Liver (tissue), 8 donors: ENCODE measurements at regions not wholly inside any gene's neighbourhood (a gene's known extent, or its start where the extent isn't known, plus 50 kb on each side); places are given as distances from the start of the nearest gene placed in this dataset.

Experiments used
- DNase-seq: peaks from one replicate; pipeline ENCODE4 v3.0.0-alpha.2; 2017; ENCODE audit warnings: low spot score
- H3K27ac ChIP-seq, 2 donors: one replicate each; pipeline ENCODE4 v1.7.0; 2013; ENCODE audit warnings: inconsistent platforms in 2 of 2, low read length in 2 of 2, control low read depth in 1 of 2, low read depth in 1 of 2, mild to moderate bottlenecking in 1 of 2
- H3K27me3 ChIP-seq, 4 donors: one replicate each; pipeline versions ENCODE4 v1.6.1 to v1.7.0; 2013; ENCODE audit warnings: low read length in 3 of 4, inconsistent platforms in 1 of 4, mild to moderate bottlenecking in 1 of 4, moderate library complexity in 1 of 4; ENCODE audit not compliant: control insufficient read depth in 4 of 4, insufficient read depth in 4 of 4
- H3K36me3 ChIP-seq, 4 donors: one replicate each; pipeline versions ENCODE4 v1.6.1 to v1.7.0; 2013; ENCODE audit warnings: low read length in 3 of 4, mild to moderate bottlenecking in 3 of 4, low read depth in 1 of 4, moderate library complexity in 1 of 4; ENCODE audit not compliant: control insufficient read depth in 4 of 4, insufficient read depth in 3 of 4
- H3K4me1 ChIP-seq, 4 donors: one replicate each; pipeline versions ENCODE4 v1.6.1 to v1.7.0; 2013; ENCODE audit warnings: low read length in 3 of 4, mild to moderate bottlenecking in 3 of 4, moderate library complexity in 1 of 4; ENCODE audit not compliant: control insufficient read depth in 4 of 4, insufficient read depth in 4 of 4
- H3K4me3 ChIP-seq, 3 donors: one replicate each; pipeline versions ENCODE4 v1.6.1 to v1.7.0; 2013; ENCODE audit warnings: low read length in 3 of 3, control low read depth in 1 of 3, low read depth in 1 of 3, mild to moderate bottlenecking in 1 of 3
- H3K9ac ChIP-seq, 2 donors: one replicate each; pipeline ENCODE4 v1.7.0; 2013; ENCODE audit warnings: low read length in 2 of 2, mild to moderate bottlenecking in 2 of 2, moderate library complexity in 2 of 2, control low read depth in 1 of 2, low read depth in 1 of 2
- H3K9me3 ChIP-seq, 4 donors: one replicate each; pipeline versions ENCODE4 v1.6.1 to v1.7.0; 2013; ENCODE audit warnings: low read length in 3 of 4; ENCODE audit not compliant: control insufficient read depth in 4 of 4
- EGR1 ChIP-seq, 2 donors: IDR thresholded peaks; 2 replicates each; pipeline ENCODE4 v1.6.1; 2016 to 2018; ENCODE audit warnings: antibody characterized with exemption in 2 of 2, low read depth in 2 of 2
- FOXA1 ChIP-seq: IDR thresholded peaks from 2 replicates; pipeline ENCODE4 v1.6.1; 2016; ENCODE audit warnings: antibody characterized with exemption
- FOXA2 ChIP-seq: IDR thresholded peaks from 2 replicates; pipeline ENCODE4 v1.6.1; 2016; ENCODE audit warnings: antibody characterized with exemption
- GABPA ChIP-seq, 2 donors: IDR thresholded peaks in 1 of 2; conservative IDR thresholded peaks in 1 of 2; 2 replicates each; pipeline ENCODE4 v1.6.1; 2016; ENCODE audit warnings: antibody characterized with exemption in 2 of 2, mild to moderate bottlenecking in 1 of 2, moderate library complexity in 1 of 2
- HNF4A ChIP-seq, 2 donors: conservative IDR thresholded peaks; 2 replicates each; pipeline ENCODE4 v1.6.1; 2016; ENCODE audit warnings: antibody characterized with exemption in 2 of 2, mild to moderate bottlenecking in 2 of 2
- HNF4G ChIP-seq: IDR thresholded peaks from 2 replicates; pipeline ENCODE4 v1.6.1; 2016; ENCODE audit warnings: antibody characterized with exemption
- JUND ChIP-seq, 2 donors: IDR thresholded peaks; 2 replicates each; pipeline ENCODE4 v1.6.1; 2016; ENCODE audit warnings: antibody characterized with exemption in 2 of 2
- NR2F2 ChIP-seq: IDR thresholded peaks from 2 replicates; pipeline ENCODE4 v1.6.1; 2016; ENCODE audit warnings: antibody characterized with exemption
- RXRA ChIP-seq, 2 donors: IDR thresholded peaks; 2 replicates each; pipeline ENCODE4 v1.6.1; 2017 to 2018; ENCODE audit warnings: antibody characterized with exemption in 2 of 2, mild to moderate bottlenecking in 1 of 2
- SP1 ChIP-seq: IDR thresholded peaks from 2 replicates; pipeline ENCODE4 v1.6.1; 2018; ENCODE audit warnings: antibody characterized with exemption, mild to moderate bottlenecking
- TAF1 ChIP-seq: conservative IDR thresholded peaks from 2 replicates; pipeline ENCODE4 v1.6.1; 2016; ENCODE audit warnings: antibody characterized with exemption, mild to moderate bottlenecking
- YY1 ChIP-seq: IDR thresholded peaks from 2 replicates; pipeline ENCODE4 v1.6.1; 2016; ENCODE audit warnings: antibody characterized with exemption, mild to moderate bottlenecking
- WGBS: extraction: QIAGEN DNeasy Blood & Tissue Kit; methylation state at CpG from one replicate; pipeline ENCODE4 v1.1.7; 2013; 5-methylcytosine and 5-hydroxymethylcytosine counted together
- TF ChIP-seq, protein P1 (sequence below): IDR thresholded peaks from 2 replicates; pipeline ENCODE4 v1.6.1; 2016; ENCODE audit warnings: antibody characterized with exemption, mild to moderate bottlenecking
- TF ChIP-seq, protein P2 (sequence below): IDR thresholded peaks from 2 replicates; pipeline ENCODE4 v1.6.1; 2016; ENCODE audit warnings: antibody characterized with exemption
- TF ChIP-seq, protein P3 (sequence below): IDR thresholded peaks from 2 replicates; pipeline ENCODE4 v1.6.1; 2016; ENCODE audit warnings: antibody characterized with exemption
- TF ChIP-seq, protein P4 (sequence below): IDR thresholded peaks from 2 replicates; pipeline ENCODE4 v1.6.1; 2016; ENCODE audit warnings: antibody characterized with exemption
- TF ChIP-seq, protein P5 (sequence below): fragments of 150-350 bp; IDR thresholded peaks from 2 replicates; pipeline ENCODE4 v1.5.1; 2017; ENCODE audit warnings: improper control_type of control experiment, low read depth, low read length; ENCODE audit not compliant: missing input control
- donor health status: healthy.
- donor health status: healthy.
- donor health status: healthy.
- donor health status: healthy.
- donor health status: healthy.

DNA sequence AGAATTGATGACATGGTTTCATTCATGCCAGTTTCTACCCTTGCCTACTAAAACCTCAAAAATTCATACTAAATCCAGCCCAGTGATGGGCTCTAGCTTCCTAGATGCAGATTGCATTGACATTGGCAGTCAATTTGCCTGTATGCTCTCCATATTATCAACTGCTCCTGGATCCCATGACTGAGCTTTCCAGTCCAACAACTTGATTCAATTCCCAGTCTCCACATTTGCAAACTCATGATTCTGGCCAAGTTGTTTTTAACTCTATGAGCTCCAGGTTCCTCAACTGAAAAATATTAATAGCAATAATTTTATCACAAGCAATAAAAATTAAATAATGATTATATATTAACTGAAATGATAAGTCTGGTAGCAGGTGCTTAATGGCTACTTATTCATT, 51.0 kb upstream of the DSC1 start:
- H3K4me3 ChIP-seq: no peak overlapping the region
- no peak for DNase-seq
- no peak overlapping the region for H3K9ac ChIP-seq
- H3K9me3 ChIP-seq: no peaks in the 10 kb centered on the region
- no peaks in the 10 kb centered on the region for H3K4me1 ChIP-seq
- H3K27ac ChIP-seq: no peak overlapping the region
- TF ChIP-seq, protein P1, sequence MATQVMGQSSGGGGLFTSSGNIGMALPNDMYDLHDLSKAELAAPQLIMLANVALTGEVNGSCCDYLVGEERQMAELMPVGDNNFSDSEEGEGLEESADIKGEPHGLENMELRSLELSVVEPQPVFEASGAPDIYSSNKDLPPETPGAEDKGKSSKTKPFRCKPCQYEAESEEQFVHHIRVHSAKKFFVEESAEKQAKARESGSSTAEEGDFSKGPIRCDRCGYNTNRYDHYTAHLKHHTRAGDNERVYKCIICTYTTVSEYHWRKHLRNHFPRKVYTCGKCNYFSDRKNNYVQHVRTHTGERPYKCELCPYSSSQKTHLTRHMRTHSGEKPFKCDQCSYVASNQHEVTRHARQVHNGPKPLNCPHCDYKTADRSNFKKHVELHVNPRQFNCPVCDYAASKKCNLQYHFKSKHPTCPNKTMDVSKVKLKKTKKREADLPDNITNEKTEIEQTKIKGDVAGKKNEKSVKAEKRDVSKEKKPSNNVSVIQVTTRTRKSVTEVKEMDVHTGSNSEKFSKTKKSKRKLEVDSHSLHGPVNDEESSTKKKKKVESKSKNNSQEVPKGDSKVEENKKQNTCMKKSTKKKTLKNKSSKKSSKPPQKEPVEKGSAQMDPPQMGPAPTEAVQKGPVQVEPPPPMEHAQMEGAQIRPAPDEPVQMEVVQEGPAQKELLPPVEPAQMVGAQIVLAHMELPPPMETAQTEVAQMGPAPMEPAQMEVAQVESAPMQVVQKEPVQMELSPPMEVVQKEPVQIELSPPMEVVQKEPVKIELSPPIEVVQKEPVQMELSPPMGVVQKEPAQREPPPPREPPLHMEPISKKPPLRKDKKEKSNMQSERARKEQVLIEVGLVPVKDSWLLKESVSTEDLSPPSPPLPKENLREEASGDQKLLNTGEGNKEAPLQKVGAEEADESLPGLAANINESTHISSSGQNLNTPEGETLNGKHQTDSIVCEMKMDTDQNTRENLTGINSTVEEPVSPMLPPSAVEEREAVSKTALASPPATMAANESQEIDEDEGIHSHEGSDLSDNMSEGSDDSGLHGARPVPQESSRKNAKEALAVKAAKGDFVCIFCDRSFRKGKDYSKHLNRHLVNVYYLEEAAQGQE: no peak
- TF ChIP-seq, protein P2, sequence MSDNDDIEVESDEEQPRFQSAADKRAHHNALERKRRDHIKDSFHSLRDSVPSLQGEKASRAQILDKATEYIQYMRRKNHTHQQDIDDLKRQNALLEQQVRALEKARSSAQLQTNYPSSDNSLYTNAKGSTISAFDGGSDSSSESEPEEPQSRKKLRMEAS: no peak
- no peak for TF ChIP-seq NR2F2
- TF ChIP-seq GABPA (IDR thresholded peaks at IDR 0.05 in 1 of 2, conservative IDR thresholded peaks at IDR 0.05 in 1 of 2): no peak
- TF ChIP-seq JUND (IDR thresholded peaks at IDR 0.05): no peak
- no peak for TF ChIP-seq HNF4G
- no peak for TF ChIP-seq SP1
- TF ChIP-seq EGR1 (IDR thresholded peaks at IDR 0.05; ENCODE audit: low read depth in 2 of 2): no peak
- TF ChIP-seq HNF4A (conservative IDR thresholded peaks at IDR 0.05): no peak
- H3K36me3 ChIP-seq: peaks cover 0 to 1% (median 0%) of the 10 kb centered on the region in 4 donors
- no peaks in the 10 kb centered on the region for H3K27me3 ChIP-seq

DNA sequence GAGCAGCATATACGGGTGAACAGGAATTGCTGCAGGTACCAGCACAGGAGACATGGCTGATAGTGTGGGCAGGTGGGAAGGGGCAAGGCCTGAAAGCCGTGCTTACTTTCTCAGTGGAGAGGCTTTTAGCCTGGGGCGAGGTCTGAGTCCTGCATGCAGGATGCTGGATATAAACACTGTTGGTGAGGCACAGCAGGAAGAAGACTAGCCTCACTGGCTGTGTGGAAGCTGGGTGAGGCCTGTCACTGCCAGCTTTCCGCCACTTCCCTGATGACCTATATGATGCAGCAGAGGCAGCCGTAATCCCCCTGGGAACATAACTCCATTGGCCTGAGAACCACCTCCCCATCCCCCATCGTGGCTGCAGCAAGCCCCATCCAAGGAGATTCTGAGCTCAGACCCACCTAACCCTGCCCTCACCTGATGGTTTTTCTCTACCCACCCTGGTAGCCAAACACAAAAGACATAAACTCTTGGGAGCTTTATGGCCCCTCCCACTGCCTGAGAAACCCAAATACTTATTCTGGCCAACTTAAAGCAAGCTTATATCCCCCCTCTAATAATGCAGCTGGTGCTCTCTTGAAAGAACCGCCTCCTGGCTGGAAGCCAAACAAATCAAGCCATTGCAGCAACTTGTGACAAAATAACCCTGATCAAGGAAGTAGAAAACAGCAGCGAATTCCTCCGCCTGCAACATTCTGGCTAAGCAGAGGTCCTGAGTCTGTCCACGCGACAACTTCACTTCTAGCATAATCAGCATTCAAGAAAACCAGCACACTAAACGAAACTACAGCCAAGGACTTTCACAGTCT, 54.6 kb upstream of the DSC1 start:
- TF ChIP-seq YY1: no peak
- no peak for TF ChIP-seq TAF1
- no peak for TF ChIP-seq GABPA (IDR thresholded peaks at IDR 0.05 in 1 of 2, conservative IDR thresholded peaks at IDR 0.05 in 1 of 2)
- TF ChIP-seq RXRA (IDR thresholded peaks at IDR 0.05): no peak
- TF ChIP-seq, protein P1: no peak
- TF ChIP-seq, protein P3, sequence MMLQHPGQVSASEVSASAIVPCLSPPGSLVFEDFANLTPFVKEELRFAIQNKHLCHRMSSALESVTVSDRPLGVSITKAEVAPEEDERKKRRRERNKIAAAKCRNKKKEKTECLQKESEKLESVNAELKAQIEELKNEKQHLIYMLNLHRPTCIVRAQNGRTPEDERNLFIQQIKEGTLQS: no peak
- TF ChIP-seq HNF4A (conservative IDR thresholded peaks at IDR 0.05): no peak
- TF ChIP-seq FOXA2: no peak
- no peak for TF ChIP-seq NR2F2
- TF ChIP-seq, protein P2: no peak
- no peak for TF ChIP-seq HNF4G
- no peak for TF ChIP-seq FOXA1
- TF ChIP-seq, protein P4, sequence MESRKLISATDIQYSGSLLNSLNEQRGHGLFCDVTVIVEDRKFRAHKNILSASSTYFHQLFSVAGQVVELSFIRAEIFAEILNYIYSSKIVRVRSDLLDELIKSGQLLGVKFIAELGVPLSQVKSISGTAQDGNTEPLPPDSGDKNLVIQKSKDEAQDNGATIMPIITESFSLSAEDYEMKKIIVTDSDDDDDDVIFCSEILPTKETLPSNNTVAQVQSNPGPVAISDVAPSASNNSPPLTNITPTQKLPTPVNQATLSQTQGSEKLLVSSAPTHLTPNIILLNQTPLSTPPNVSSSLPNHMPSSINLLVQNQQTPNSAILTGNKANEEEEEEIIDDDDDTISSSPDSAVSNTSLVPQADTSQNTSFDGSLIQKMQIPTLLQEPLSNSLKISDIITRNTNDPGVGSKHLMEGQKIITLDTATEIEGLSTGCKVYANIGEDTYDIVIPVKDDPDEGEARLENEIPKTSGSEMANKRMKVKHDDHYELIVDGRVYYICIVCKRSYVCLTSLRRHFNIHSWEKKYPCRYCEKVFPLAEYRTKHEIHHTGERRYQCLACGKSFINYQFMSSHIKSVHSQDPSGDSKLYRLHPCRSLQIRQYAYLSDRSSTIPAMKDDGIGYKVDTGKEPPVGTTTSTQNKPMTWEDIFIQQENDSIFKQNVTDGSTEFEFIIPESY: no peak
- TF ChIP-seq, protein P5, sequence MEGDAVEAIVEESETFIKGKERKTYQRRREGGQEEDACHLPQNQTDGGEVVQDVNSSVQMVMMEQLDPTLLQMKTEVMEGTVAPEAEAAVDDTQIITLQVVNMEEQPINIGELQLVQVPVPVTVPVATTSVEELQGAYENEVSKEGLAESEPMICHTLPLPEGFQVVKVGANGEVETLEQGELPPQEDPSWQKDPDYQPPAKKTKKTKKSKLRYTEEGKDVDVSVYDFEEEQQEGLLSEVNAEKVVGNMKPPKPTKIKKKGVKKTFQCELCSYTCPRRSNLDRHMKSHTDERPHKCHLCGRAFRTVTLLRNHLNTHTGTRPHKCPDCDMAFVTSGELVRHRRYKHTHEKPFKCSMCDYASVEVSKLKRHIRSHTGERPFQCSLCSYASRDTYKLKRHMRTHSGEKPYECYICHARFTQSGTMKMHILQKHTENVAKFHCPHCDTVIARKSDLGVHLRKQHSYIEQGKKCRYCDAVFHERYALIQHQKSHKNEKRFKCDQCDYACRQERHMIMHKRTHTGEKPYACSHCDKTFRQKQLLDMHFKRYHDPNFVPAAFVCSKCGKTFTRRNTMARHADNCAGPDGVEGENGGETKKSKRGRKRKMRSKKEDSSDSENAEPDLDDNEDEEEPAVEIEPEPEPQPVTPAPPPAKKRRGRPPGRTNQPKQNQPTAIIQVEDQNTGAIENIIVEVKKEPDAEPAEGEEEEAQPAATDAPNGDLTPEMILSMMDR: no peak
- no peak for TF ChIP-seq EGR1 (IDR thresholded peaks at IDR 0.05; ENCODE audit: low read depth in 2 of 2)
- no peak for TF ChIP-seq JUND (IDR thresholded peaks at IDR 0.05)
- TF ChIP-seq SP1: no peak
- Histone ChIP-seq H3K4me3 (no peak overlapping the region), H3K27ac (no peak overlapping the region), H3K27me3 (no peaks in the 10 kb centered on the region), H3K4me1 (no peaks in the 10 kb centered on the region), H3K9me3 (peaks cover 0 to 1% (median 0%) of the 10 kb centered on the region in 4 donors), H3K9ac (no peak overlapping the region), H3K36me3 (peaks cover 0 to 1% (median 0%) of the 10 kb centered on the region in 4 donors)
- DNase-seq: no peak
- WGBS: 83% methylated on average over 12 of the region's 12 CpGs
